HFFc6 (cell line): ENCODE measurements at regions not wholly inside any gene's neighbourhood (a gene's known extent, or its start where the extent isn't known, plus 50 kb on each side); places are given as distances from the start of the nearest gene placed in this dataset.

Source experiments
- DNase-seq: peaks from one replicate; pipeline ENCODE4 v3.0.0-alpha.2; 2018
- H3K27ac Mint-ChIP-seq: 2 replicates; pipeline ENCODE4 v1.8.0; 2020; ENCODE audit warnings: mild to moderate bottlenecking, mixed read lengths
- H3K27me3 Mint-ChIP-seq: 2 replicates; pipeline ENCODE4 v1.8.0; 2021; ENCODE audit warnings: mild to moderate bottlenecking, moderate library complexity, mixed read lengths; ENCODE audit not compliant: insufficient read depth
- H3K36me3 Mint-ChIP-seq: 2 replicates; pipeline ENCODE4 v1.8.0; 2021; ENCODE audit warnings: low read depth, mixed read lengths
- H3K4me1 Mint-ChIP-seq: 2 replicates; pipeline ENCODE4 v1.8.0; 2020; ENCODE audit warnings: low read depth, mixed read lengths
- H3K4me3 Mint-ChIP-seq: 2 replicates; pipeline ENCODE4 v1.8.0; 2020; ENCODE audit warnings: mild to moderate bottlenecking, moderate library complexity, mixed read lengths
- H3K9me3 Mint-ChIP-seq: 2 replicates; pipeline ENCODE4 v1.8.0; 2020; ENCODE audit warnings: mild to moderate bottlenecking, mixed read lengths
- CTCF ChIP-seq: fragments of 200-600 bp; sonication (generic); IDR thresholded peaks from 2 replicates; pipeline ENCODE4 v1.5.0; 2021; ENCODE audit warnings: antibody characterized with exemption, mild to moderate bottlenecking

- Mint-ChIP-seq H3K36me3 (no peaks in the 10 kb centered on the region), H3K27ac (no peak overlapping the region), H3K4me3 (peak overlapping the region; percentile 30; the same call in 1 of the 2 replicates), H3K27me3 (no peaks in the 10 kb centered on the region), H3K4me1 (no peaks in the 10 kb centered on the region), H3K9me3 (peaks cover 20% of the 10 kb centered on the region)
- no peak for TF ChIP-seq CTCF
- DNase-seq, result no peak
Observed at GRCh38 chr5:165622864-165623536, 2117.6 kb downstream of the MAT2B start.

GRCh38 chr5:165624166-165624946, 2118.9 kb downstream of the MAT2B start:
- no peak for TF ChIP-seq CTCF
- no peaks in the 10 kb centered on the region for H3K4me1 Mint-ChIP-seq

GRCh38 chr5:165626161-165626560, 2120.7 kb downstream of the MAT2B start:
- Mint-ChIP-seq H3K9me3 (peaks cover 29% of the 10 kb centered on the region), H3K4me3 (no peak overlapping the region), H3K27me3 (no peaks in the 10 kb centered on the region), H3K36me3 (no peaks in the 10 kb centered on the region), H3K4me1 (no peaks in the 10 kb centered on the region), H3K27ac (no peak overlapping the region)
- TF ChIP-seq CTCF, result no peak
- no peak for DNase-seq

More at GRCh38 chr5:165624166-165624946, 2118.9 kb downstream of the MAT2B start:
- Mint-ChIP-seq H3K27me3 (no peaks in the 10 kb centered on the region), H3K4me3 (no peak overlapping the region), H3K9me3 (peaks cover 31% of the 10 kb centered on the region), H3K36me3 (no peaks in the 10 kb centered on the region), H3K27ac (no peak overlapping the region)
- DNase-seq, result no peak

- no peak for DNase-seq
- Mint-ChIP-seq H3K4me1 (no peaks in the 10 kb centered on the region), H3K27ac (no peak overlapping the region), H3K4me3 (no peak overlapping the region), H3K9me3 (peaks cover 34% of the 10 kb centered on the region), H3K27me3 (no peaks in the 10 kb centered on the region), H3K36me3 (no peaks in the 10 kb centered on the region)
- TF ChIP-seq CTCF, result no peak
Observed at GRCh38 chr5:165627548-165628170, 2122.2 kb downstream of the MAT2B start.

- peak; percentile 77 for TF ChIP-seq CTCF
- no peaks in the 10 kb centered on the region for H3K4me1 Mint-ChIP-seq
- H3K9me3 Mint-ChIP-seq, result peaks cover 55% of the 10 kb centered on the region
- H3K27me3 Mint-ChIP-seq, result no peaks in the 10 kb centered on the region
- H3K36me3 Mint-ChIP-seq, result no peaks in the 10 kb centered on the region
- DNase-seq, result peak; percentile 8
- H3K27ac Mint-ChIP-seq, result no peak overlapping the region
- no peak overlapping the region for H3K4me3 Mint-ChIP-seq
Observed at GRCh38 chr5:165630261-165630778, 2124.9 kb downstream of the MAT2B start.
